Suprapubic skin (tissue), 4 donors: ENCODE measurements at regions not wholly inside any gene's neighbourhood (a gene's known extent, or its start where the extent isn't known, plus 50 kb on each side); places are given as distances from the start of the nearest gene placed in this dataset.

Experiments
- CTCF ChIP-seq, 2 donors: fragments of 200-600 bp in 1 of 2; fragments of 450-650 bp in 1 of 2; sonication (generic) in 1 of 2; IDR thresholded peaks; one replicate each; pipeline ENCODE4 v1.5.1; 2016 to 2019; ENCODE audit warnings: antibody characterized with exemption in 2 of 2, mild to moderate bottlenecking in 1 of 2, moderate library complexity in 1 of 2
- POLR2A ChIP-seq, 2 donors: fragments of 450-650 bp; IDR thresholded peaks; one replicate each; pipeline ENCODE4 v1.6.1; 2017; ENCODE audit warnings: antibody characterized with exemption in 2 of 2, mild to moderate bottlenecking in 2 of 2, moderate library complexity in 2 of 2
- POLR2AphosphoS5 ChIP-seq, 3 donors: sonication (generic); formaldehyde crosslinking; IDR thresholded peaks; one replicate each; pipeline ENCODE4 v1.6.1; 2017; ENCODE audit warnings: antibody characterized with exemption in 3 of 3

DNA sequence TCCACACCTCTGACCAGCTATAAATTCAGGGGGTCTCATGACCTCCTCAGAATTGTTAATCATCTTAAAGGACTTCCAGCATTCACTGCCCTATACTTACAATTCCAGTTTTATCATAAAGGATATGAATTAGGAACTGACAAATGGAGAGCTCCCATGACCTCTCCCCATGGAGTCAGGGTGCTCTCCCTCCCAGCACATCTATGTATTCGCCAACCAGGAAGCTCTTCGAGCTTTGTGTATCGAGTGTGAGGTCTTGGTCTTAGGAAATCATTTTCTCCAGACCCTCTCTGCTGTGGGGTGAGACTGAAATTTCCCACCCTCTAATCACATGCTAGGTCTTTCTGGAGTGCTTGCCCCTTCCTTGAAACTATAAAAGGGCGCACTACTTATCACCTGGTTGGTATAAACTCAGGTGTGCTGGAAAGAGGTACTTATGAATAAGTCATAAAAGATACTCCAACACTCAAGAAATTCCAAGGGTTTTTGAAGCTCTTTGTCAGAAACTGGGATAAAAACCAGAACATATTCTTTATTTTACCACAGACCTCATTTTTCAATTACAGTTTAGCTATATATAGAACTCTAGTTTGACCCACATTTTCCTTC lies 238.4 kb upstream of the OPRM1 start:
- no peak for TF ChIP-seq POLR2AphosphoS5 (IDR thresholded peaks at IDR 0.05)
- TF ChIP-seq CTCF (IDR thresholded peaks at IDR 0.05): no peak
- no peak for TF ChIP-seq POLR2A (IDR thresholded peaks at IDR 0.05)
